HG03095 (cell line): ENCODE measurements at regions not wholly inside any gene's neighbourhood (a gene's known extent, or its start where the extent isn't known, plus 50 kb on each side); places are given as distances from the start of the nearest gene placed in this dataset.

ENCODE experiments used
- ATAC-seq: cut with Tn5 transposase; IDR thresholded peaks from one replicate; pipeline ENCODE4 v1.9.1; 2021; ENCODE audit warnings: moderate library complexity; ENCODE audit not compliant: unreplicated experiment

- ATAC-seq, result no peak
These were observed 2136.9 kb downstream of the MAT2B start for GRCh38 chr5:165642366-165642765.

DNA sequence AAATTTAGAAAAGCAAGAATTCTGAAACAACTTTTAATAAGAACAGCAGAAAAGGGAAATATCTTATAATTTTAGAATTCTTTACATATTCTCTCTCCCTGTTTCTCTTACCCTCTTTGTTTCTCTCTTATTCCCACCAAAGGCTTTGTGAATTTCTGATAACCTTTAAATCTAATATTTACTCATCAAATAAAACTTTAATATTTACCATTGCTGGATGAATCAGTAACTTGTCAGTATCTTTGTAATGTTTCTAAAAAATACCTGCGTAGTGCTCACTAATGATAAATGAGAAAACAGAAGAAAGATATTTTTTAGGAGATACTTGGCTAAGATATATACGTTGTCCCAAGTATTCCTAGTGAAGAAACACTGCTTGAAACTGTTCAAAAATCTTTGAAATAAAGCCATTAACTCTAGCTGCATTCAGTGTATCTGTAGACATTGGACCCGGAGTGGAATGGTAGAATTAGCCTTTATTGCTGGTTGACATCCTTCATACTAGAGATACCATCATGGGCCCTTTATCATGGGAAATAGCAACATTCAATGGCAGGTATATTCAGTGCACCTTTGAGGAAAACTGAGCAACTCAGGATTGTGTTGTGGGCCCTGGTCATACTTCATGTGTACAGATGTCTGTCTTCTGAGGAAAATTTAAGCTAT lies 2160.4 kb downstream of the MAT2B start:
- no peak for ATAC-seq

DNA sequence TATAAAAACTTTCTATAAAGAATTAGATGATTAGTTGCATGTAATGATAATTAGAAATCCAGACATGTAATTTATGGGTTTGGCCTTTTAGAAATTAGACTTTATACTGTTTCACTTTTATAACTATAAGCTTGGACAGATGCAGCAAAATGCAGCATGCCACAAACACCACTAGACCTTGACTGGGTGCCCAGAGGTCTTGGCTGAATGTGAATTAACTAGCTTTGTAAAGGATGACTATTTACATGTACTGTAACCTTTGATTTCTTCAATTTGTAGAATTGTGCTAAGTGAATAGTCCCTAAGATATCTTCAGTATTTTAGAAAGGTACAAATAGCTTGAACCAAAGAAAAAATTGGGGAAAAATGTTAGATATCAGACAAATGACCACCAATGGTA lies 2168.1 kb downstream of the MAT2B start:
- ATAC-seq, result no peak

- ATAC-seq, result no peak
These were observed 2190.4 kb downstream of the MAT2B start for GRCh38 chr5:165695796-165696195.

DNA sequence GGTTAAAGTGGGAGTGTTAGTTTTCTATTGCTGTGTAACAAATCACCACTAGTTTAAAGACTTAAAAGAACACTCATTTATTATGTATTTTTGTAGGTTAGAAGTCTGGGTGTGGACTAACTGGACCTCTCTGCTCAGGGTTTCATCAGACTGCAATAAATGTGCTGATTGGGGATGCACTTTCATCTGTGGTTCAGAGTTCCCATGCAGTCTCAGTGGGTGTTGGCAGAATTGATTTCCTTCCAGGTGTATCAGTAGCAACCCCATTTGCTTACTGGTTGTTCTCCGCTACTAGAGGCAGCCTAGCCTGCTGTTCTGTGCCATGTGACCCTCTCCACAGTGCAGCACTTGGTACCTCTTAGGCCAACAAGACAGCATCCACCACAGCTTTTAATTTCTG lies 2200.5 kb downstream of the MAT2B start:
- no peak for ATAC-seq

DNA sequence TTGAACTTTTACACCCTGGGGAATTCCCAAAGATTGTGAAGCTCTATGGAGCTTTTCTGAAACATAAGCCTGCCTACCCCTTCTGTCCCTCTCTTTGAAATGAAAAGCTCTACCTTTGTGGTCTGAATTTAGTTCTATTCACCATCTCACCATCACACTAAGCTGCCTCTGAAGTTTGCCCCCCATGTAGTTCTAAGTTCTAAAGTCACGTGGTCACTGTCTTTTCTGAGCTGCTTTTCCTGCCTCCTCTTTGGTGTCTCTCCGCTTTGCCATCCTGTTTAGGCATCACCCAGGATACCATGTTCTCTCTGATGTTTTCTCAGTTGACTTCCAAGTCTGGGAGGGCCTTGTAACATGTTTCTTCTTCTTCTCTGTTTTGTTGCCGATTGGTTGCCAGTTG lies 2206.6 kb downstream of the MAT2B start:
- no peak for ATAC-seq

DNA sequence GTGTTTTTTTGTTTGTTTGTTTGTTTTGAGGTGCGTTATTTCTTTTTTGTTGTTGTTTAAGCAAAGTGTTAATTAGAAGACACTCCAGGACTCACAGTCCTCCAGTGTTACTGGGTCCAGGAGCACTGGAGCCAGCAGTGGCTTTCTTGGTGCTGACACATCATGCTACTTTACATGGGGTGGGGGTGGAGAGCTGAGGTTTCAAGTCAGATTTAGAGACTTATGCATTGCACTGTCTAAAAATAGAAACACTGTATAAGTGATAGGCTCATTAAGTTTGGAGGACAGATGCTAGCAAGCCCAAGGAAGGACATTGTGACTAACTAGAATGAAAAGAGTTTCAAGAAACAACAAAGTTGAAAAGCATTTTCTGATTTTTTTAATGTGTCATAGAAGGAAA lies 2209.2 kb downstream of the MAT2B start:
- no peak for ATAC-seq

- no peak for ATAC-seq
These were observed 2215.5 kb downstream of the MAT2B start for GRCh38 chr5:165720901-165721300.

GRCh38 chr5:165722401-165722800 lies 2217.0 kb downstream of the MAT2B start:
- ATAC-seq, result no peak

- no peak for ATAC-seq
These were observed 2218.5 kb downstream of the MAT2B start for GRCh38 chr5:165723931-165724330.

GRCh38 chr5:165728425-165728824 lies 2223.0 kb downstream of the MAT2B start:
- ATAC-seq, result no peak

- no peak for ATAC-seq
These were observed 2230.0 kb downstream of the MAT2B start for GRCh38 chr5:165735388-165735787.

DNA sequence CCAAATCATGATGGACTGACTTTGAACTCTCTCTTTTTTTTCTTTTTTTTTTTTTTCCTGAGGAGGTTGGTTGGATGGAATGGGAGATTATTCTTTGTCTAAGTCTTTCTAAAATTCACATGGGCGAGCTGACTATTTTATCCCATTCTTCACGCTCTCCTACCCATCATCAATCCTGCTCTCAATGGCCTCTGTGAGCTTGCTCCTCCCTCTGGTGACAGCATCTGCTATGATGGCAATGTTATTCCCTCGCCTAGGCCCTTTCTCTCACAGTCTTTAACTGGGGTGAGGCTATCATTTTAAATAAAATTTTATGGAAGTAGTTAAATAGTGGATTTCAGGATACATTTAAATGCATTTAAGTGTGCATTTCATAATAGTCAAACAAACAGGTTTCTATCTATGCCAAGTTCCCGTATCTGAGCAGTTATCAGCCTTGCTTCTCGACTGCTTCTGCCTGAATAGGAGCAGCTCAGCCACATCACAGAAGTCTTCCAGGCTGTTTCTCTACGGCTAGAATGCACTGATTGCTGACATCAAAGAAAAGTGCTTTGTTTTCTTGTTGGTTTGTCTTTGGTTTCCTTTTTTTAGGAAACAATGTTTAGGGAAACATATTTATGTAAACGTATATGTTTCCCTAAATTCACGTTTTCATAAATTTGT lies 2233.8 kb downstream of the MAT2B start:
- ATAC-seq, result no peak

DNA sequence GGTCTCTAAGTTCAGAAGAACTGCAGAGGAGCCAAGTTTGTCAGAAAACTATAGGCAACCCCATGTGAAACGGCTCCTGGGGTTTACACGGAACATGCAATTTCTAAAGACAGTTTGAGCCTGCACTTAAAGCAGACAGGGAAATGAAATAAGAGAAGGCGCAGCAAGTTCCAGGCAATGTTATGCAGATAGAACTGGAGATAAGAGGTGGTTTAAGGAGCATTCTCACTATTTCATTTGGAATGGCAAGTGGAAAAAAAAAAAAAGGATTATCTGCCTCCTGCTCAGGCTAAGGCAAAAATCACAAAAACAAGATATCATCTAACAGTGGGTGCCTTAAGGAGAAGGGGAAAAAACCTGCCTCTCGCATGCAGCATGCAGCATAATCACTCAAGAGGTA lies 2252.4 kb downstream of the MAT2B start:
- ATAC-seq, result no peak

DNA sequence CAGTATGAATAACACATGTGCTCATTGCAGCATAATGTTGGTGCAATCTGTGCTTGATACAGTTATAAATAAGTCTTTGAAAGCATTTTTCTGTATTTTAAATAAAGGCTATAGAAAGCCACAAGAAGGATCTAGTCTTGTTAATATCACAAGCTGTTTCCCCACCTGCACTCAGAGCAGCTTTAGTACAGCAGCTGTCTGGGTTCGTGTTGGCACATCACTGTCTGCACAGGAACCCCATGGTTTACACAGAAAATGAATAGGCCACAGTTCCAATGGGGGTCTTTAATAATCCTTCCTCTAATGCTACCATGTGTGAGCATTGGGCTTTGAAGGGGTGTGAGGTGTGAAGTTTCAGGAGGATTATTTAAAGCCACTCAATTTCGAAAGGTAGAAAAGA lies 2269.7 kb downstream of the MAT2B start:
- no peak for ATAC-seq

- ATAC-seq, result no peak
These were observed 2274.1 kb downstream of the MAT2B start for GRCh38 chr5:165779505-165779904.

GRCh38 chr5:165780901-165781300 lies 2275.5 kb downstream of the MAT2B start:
- no peak for ATAC-seq

DNA sequence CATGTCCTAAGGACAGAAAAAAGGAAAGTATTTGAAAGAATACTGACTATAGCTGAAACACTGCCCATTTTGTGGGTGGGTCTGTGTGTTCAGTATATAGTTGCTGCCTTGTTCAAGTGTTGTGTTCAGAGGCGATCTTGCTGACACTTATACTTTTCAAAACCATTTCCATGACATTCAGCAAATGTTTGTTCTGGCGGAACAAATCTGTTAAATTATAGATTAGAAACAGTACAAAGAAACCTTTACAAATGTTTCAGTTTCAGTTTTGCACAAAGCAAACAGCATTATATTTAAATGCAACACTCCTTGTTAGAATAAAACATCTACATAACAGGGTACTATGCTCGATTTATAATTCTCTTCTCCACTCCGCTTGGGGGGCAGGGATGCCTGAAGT lies 2276.3 kb downstream of the MAT2B start:
- no peak for ATAC-seq

GRCh38 chr5:165783024-165783423 lies 2277.6 kb downstream of the MAT2B start:
- no peak for ATAC-seq

DNA sequence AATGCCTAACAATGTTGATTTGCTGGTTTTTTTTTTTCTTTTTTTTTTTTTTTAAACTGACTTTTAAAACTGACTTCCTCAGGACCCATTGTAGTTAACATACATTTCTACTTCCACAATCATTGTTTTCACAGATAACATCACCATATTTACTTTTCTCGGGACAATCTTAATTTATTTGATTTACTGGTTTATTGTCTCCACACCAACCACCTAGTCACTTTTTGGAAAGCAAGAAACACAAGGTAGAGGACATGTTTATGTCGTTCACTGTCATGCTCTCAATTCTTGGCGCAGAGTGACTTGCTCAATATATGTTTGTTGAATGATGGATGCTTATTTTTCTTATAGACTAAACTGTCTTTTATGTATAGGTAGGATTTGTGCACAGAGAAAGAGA lies 2280.7 kb downstream of the MAT2B start:
- ATAC-seq, result no peak

DNA sequence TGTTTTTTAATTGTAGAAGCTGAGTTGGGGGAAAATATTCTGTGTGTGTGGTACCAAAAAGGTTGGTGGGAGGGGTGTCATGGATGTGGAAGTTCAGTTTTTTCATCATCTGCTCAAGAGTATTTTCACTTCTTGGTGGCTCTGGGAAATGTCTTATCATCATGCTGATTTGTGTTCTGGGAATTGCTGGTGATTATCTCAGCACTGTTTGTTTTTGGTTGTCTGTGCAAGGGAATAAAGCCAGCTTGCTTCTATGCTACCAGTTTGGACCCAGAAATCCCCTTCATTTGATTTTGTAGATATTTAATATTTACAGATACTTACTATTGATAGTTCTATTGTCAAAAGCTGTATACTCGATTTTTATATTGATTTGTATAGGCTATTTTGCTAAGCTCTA lies 2289.7 kb downstream of the MAT2B start:
- ATAC-seq, result no peak

DNA sequence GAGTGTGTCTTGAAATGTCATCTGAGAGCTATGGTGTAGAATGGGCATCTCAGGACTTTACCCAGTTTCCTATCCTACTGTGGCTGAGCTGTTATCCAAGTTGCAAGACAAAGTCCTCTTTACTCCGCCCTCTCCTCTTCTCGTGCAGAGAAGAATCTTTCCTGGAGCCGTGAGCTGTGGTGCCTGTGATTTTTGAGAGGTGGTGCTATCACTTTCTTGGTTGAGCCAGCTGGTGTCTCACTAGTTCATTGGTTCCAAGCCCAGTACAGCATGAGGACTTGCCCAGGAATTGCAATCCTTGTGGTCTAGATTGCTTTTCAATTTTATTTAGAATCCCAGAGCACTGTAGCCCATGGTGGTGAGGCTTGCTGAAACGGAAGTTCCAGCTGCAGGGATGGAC lies 2300.3 kb downstream of the MAT2B start:
- no peak for ATAC-seq

- no peak for ATAC-seq
These were observed 2302.9 kb downstream of the MAT2B start for GRCh38 chr5:165808335-165808734.
